Endodermal cell (in vitro differentiated cells): ENCODE measurements at regions not wholly inside any gene's neighbourhood (a gene's known extent, or its start where the extent isn't known, plus 50 kb on each side); places are given as distances from the start of the nearest gene placed in this dataset.
"Not testable (repeated sequence)": the region's sequence is repeated elsewhere in the genome, so short reads cannot be mapped to it uniquely, and the experiment has no call there.

Experiments
- DNase-seq: peaks from one replicate; pipeline ENCODE4 v3.0.0-alpha.2; 2017
- H3K27ac ChIP-seq: 2 replicates; pipeline ENCODE4 v1.5.1; 2013; ENCODE audit warnings: mild to moderate bottlenecking, low read depth, low read length, moderate library complexity
- H3K27me3 ChIP-seq: 2 replicates; pipeline ENCODE4 v1.6.1; 2013; ENCODE audit warnings: mild to moderate bottlenecking, low read length, moderate library complexity; ENCODE audit not compliant: insufficient read depth, control insufficient read depth, poor library complexity, severe bottlenecking
- H3K36me3 ChIP-seq: 2 replicates; pipeline ENCODE4 v1.7.0; 2013; ENCODE audit warnings: mild to moderate bottlenecking, low read length, moderate library complexity; ENCODE audit not compliant: control insufficient read depth, insufficient read depth
- H3K4me1 ChIP-seq: one replicate; pipeline ENCODE4 v1.7.0; 2013; ENCODE audit warnings: low read length; ENCODE audit not compliant: control insufficient read depth, insufficient read depth
- H3K4me3 ChIP-seq: 2 replicates; pipeline ENCODE4 v1.5.1; 2013; ENCODE audit warnings: mild to moderate bottlenecking, low read length, moderate library complexity
- H3K9ac ChIP-seq: 2 replicates; pipeline ENCODE4 v1.6.1; 2013; ENCODE audit warnings: mild to moderate bottlenecking, low read length, moderate library complexity; ENCODE audit not compliant: poor library complexity, severe bottlenecking; ENCODE audit errors: extremely low read depth
- H3K9me3 ChIP-seq: 2 replicates; pipeline ENCODE4 v1.6.1; 2013; ENCODE audit warnings: mild to moderate bottlenecking, low read length, moderate library complexity; ENCODE audit not compliant: control insufficient read depth
- H3K27ac Mint-ChIP-seq: 2 replicates; pipeline ENCODE4 v1.8.0; 2020; ENCODE audit warnings: mixed read lengths
- H3K27me3 Mint-ChIP-seq: 2 replicates; pipeline ENCODE4 v1.8.0; 2021; ENCODE audit warnings: mild to moderate bottlenecking, mixed read lengths; ENCODE audit not compliant: insufficient read depth
- H3K36me3 Mint-ChIP-seq: 2 replicates; pipeline ENCODE4 v1.8.0; 2020; ENCODE audit warnings: low read depth, mixed read lengths
- H3K4me1 Mint-ChIP-seq: 2 replicates; pipeline ENCODE4 v1.8.0; 2020; ENCODE audit warnings: mixed read lengths
- H3K4me3 Mint-ChIP-seq: 2 replicates; pipeline ENCODE4 v1.8.0; 2020; ENCODE audit warnings: mild to moderate bottlenecking, moderate library complexity, mixed read lengths
- H3K9me3 Mint-ChIP-seq: 2 replicates; pipeline ENCODE4 v1.8.0; 2020; ENCODE audit warnings: mild to moderate bottlenecking, mixed read lengths
- CTCF ChIP-seq: fragments of 200-600 bp; sonication (generic); conservative IDR thresholded peaks from 2 replicates; pipeline ENCODE4 v1.5.0; 2021; ENCODE audit warnings: antibody characterized with exemption, mild to moderate bottlenecking
- WGBS, 2 experiments: methylation state at CpG; one replicate each; pipeline versions ENCODE4 v1.1.5 to v1.1.7; 2013; ENCODE audit warnings: missing lambda C conversion rate in 2 of 2, mixed read lengths in 1 of 2; ENCODE audit not compliant: insufficient coverage in 1 of 2, insufficient read length in 1 of 2; 5-methylcytosine and 5-hydroxymethylcytosine counted together

- Mint-ChIP-seq H3K4me1 (no peaks in the 10 kb centered on the region), H3K9me3 (peaks cover 3% of the 10 kb centered on the region), H3K36me3 (no peaks in the 10 kb centered on the region), H3K4me3 (no peak overlapping the region), H3K27ac (no peak overlapping the region), H3K27me3 (no peaks in the 10 kb centered on the region)
- TF ChIP-seq CTCF, result no peak
- Histone ChIP-seq H3K36me3 (no peaks in the 10 kb centered on the region), H3K27me3 (no peaks in the 10 kb centered on the region), H3K4me1 (no peaks in the 10 kb centered on the region), H3K4me3 (no peak overlapping the region), H3K9ac (no peak overlapping the region), H3K27ac (no peak overlapping the region), H3K9me3 (peaks cover 1% of the 10 kb centered on the region)
- DNase-seq, result no peak
- WGBS, 2 experiments, result 87 to 92% methylated on average over 3 of the region's 3 CpGs
These were observed 119.4 kb downstream of the KCNJ2 start for GRCh38 chr17:70288540-70289290.

DNA sequence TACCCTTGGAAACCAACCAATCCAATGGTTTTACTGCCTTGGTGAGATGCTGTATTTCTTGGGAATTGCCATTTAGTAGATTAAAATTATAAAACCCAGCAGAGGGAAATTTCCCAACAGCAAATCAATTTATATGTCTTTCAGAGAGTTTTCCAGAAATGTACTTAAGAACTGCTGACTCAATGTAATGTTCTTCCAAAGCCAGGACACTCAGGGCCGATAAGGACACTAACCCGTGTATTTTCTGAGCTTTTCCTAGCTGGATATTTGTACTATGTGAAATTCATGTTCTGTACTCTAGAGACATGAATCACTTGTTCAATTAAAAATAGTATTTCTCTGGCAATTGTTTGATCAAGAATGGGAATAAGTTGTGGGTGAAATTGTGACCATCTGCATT lies 121.4 kb downstream of the KCNJ2 start:
- H3K27me3 Mint-ChIP-seq, result no peaks in the 10 kb centered on the region

GRCh38 chr17:70292366-70292765 lies 123.0 kb downstream of the KCNJ2 start:
- H3K27ac Mint-ChIP-seq, result no peak overlapping the region
- no peaks in the 10 kb centered on the region for H3K9me3 Mint-ChIP-seq
- Histone ChIP-seq H3K27ac (no peak overlapping the region), H3K9me3 (peaks cover 3% of the 10 kb centered on the region), H3K4me1 (no peaks in the 10 kb centered on the region), H3K9ac (no peak overlapping the region), H3K36me3 (no peaks in the 10 kb centered on the region), H3K27me3 (no peaks in the 10 kb centered on the region), H3K4me3 (no peak overlapping the region)
- H3K4me1 Mint-ChIP-seq, result no peaks in the 10 kb centered on the region
- no peaks in the 10 kb centered on the region for H3K36me3 Mint-ChIP-seq
- no peak overlapping the region for H3K4me3 Mint-ChIP-seq
- no peak for DNase-seq
- H3K27me3 Mint-ChIP-seq, result no peaks in the 10 kb centered on the region
- 100% methylated on average over 1 of the region's 1 CpG for WGBS, 2 experiments
- TF ChIP-seq CTCF, result no peak

More for the DNA sequence above, 121.4 kb downstream of the KCNJ2 start:
- Histone ChIP-seq H3K36me3 (no peaks in the 10 kb centered on the region), H3K27me3 (no peaks in the 10 kb centered on the region), H3K4me3 (no peak overlapping the region), H3K27ac (no peak overlapping the region), H3K9me3 (peaks cover 3% of the 10 kb centered on the region), H3K4me1 (no peaks in the 10 kb centered on the region), H3K9ac (no peak overlapping the region)
- peaks cover 3% of the 10 kb centered on the region for H3K9me3 Mint-ChIP-seq
- H3K4me3 Mint-ChIP-seq, result no peak overlapping the region
- no peak for TF ChIP-seq CTCF
- H3K4me1 Mint-ChIP-seq, result no peaks in the 10 kb centered on the region
- no peaks in the 10 kb centered on the region for H3K36me3 Mint-ChIP-seq
- 91 to 100% methylated on average over 2 of the region's 2 CpGs for WGBS, 2 experiments
- no peak overlapping the region for H3K27ac Mint-ChIP-seq
- DNase-seq, result no peak

GRCh38 chr17:70293564-70294310 lies 124.4 kb downstream of the KCNJ2 start:
- not testable (repeated sequence) for H3K4me3 ChIP-seq, H3K27me3 Mint-ChIP-seq, H3K27ac ChIP-seq, H3K27me3 ChIP-seq, H3K27ac Mint-ChIP-seq, DNase-seq, H3K9ac ChIP-seq, H3K4me1 ChIP-seq, H3K4me3 Mint-ChIP-seq, H3K9me3 ChIP-seq, H3K4me1 Mint-ChIP-seq, H3K36me3 ChIP-seq, H3K36me3 Mint-ChIP-seq, H3K9me3 Mint-ChIP-seq
- 88% methylated on average over 6 of the region's 6 CpGs; no CpG with 5 or more reads in 1 of the 2 experiments for WGBS, 2 experiments
